Suppressor macrophage treated with lipopolysaccharide for 4 hours (primary cell): ENCODE measurements at regions not wholly inside any gene's neighbourhood (a gene's known extent, or its start where the extent isn't known, plus 50 kb on each side); places are given as distances from the start of the nearest gene placed in this dataset.
"Not testable (repeated sequence)": the region's sequence is repeated elsewhere in the genome, so short reads cannot be mapped to it uniquely, and the experiment has no call there.

Experiments
- DNase-seq: peaks from one replicate; pipeline ENCODE4 v3.0.0-alpha.2; 2020

DNA sequence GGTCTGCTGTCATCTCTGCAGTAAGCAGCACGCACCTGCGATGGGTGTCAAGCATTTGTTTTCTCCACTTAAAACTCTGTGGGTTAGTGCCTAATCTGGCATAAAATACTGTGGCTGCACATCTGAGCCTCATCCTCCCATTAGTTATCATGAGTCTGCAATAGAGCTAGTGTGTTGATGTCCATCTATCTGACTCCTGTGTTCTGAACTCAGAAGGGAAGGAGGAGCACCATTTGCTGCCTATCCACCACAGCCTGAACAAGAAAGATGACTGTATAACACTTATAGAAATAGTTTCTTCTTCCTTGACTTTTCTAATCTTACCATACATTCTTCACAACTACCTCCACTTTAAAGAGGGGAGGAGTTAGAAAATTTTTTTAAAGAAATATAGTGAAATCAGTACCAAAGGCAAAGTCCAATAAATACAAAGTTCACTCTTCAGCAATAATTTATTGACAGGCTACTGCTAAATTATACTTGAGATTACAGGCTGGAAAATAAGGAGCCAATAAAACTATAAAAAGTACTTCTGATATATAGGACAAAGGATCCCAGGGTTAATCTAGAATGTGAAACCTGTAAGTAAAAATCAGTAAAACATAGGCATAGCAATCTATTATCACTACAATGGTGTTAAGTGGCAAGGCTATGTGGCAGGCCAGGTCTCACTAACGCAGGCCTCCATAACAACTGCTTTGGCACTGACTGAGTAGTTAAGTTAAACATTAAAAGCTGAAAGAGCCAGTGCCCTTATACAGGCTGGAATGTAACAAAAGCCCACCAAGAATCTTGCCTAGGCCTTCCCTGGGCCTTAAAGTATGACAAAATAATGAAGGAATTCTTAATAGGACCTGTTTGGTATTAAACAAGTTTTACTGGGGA, 70.2 kb downstream of the LGALS9C start:
- DNase-seq: not testable (repeated sequence)

DNA sequence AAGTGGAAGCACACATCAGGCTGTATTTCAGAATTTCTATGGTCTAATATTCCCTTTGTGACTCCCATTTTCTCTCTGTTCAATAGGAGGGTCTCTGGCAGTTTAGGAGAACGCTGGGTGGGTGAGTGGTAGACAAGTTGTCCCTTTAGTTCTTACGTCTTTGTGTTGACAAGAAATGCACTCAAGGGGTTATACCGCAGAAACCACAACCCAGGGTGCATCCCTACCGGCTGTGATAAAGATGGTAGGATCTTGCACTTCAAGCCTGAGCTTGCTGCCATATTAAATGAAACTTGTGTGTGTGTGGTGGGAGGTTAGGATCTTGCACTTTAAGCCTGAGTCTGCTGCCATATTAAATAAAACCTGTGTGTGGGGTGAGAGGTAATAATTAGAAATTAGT, 80.5 kb downstream of the LGALS9C start:
- DNase-seq: not testable (repeated sequence)

DNA sequence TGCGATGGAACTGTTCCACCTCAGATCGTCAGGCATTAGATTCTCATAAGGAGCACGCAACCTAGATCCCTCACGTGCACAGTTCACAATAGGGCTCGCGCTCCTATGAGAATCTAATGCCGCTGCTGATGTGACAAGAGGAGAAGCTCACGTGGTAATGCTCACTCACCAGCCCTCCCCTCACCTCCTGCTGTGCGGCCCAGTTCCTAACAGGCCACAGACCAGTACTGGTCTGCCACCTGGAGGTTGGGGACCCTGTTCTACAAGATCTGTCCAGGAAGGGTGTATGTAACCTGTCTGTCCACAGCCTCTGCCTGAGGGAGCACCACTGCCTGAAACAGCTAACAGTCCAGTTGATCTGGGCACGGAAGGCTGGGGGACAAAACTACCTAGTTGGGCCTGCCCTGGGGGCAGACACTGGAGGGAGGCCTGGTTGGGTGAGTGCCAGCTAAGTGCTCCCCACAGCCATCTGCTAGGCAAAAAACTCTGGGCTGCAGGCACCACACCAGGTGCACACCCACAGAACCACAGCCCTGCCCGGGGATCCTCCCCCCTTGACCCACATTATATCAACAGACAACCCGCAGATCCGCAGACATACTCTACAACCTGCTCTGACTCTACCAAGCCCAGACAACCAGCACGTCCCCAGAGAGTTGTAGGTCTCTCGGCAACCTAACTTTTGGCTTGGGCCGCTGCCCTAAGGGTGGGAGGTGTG, 80.7 kb downstream of the TBC1D28 start:
- not testable (repeated sequence) for DNase-seq

DNA sequence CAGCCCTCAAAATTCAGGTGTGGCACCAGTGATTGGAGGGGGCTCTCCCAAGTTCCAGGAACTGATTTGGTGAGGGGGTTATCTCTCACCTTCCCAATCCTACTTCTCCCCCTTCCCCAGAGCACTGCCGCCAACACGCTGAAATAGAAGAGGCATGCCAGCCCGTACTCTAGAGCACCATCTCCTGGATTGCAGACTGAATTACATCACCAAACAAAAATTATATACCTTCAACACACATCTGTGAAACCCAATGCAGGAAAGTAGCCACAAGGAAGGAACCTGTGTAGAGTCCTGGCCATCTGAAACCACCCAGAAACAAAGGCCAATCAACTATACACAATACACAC, 80.1 kb downstream of the TBC1D28 start:
- DNase-seq: peak; percentile 30

GRCh38 chr17:18568108-18568995, 75.8 kb downstream of the TBC1D28 start:
- DNase-seq: not testable (repeated sequence)

DNA sequence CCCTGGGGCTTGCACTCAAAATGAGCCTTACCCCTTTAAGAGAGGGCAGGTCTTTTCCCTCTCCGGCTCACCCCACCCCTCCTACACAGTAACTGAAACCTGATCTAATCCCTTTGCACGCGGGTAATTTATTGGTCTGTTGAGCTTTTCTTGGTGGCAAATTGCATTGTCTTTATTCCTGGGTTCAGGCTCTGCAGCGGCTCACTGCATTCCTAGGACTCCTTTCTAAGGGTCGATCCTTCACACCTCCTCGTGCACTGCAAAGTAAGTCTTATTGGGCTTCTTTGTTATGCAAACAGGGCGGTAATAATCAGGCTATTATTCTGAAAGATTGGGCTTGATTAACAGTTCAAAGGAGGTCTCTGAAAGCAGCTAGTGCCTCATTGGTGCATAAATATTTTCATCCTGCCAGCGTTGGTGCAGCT, 74.7 kb downstream of the TBC1D28 start:
- DNase-seq: not testable (repeated sequence)

DNA sequence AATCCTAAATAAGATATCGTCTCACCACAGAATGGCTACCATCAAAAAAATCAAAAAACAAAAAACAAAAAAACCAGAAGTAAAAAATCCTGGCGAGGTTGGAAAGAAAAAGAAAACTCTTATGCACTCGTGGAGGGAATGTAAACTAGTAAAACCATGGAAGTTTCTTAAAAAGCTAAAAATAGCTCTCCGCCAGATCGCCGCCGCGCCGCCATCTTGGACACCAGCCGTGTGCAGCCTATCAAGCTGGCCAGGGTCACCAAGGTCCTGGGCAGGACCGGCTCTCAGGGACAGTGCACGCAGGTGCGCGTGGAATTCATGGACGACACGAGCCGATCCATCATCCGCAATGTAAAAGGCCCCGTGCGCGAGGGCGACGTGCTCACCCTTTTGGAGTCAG, 71.7 kb downstream of the TBC1D28 start:
- not testable (repeated sequence) for DNase-seq

DNA sequence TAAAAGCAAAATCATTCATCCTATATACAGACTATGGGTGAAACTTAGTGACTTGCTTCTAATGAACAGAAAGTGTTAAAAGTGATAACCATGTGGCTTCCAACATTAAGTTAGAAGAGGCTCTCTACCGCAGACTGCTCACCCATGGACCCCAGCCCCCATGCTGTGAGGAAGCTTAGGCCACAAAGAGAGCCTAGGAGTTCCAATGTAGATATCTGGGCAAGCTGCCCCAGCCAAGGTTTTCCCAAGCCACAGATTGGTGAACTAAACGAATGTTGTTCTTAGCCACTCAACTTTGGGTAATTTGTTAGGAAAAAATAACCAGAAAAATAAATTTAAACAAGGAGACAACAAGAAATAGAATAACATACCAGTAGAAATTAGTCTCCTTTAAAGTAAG, 70.1 kb downstream of the TBC1D28 start:
- DNase-seq: not testable (repeated sequence)
